B cell (primary cell): ENCODE measurements at regions not wholly inside any gene's neighbourhood (a gene's known extent, or its start where the extent isn't known, plus 50 kb on each side); places are given as distances from the start of the nearest gene placed in this dataset.

Source experiments
- EZH2 ChIP-seq: IDR thresholded peaks from 2 replicates; pipeline ENCODE4 v1.6.1; 2012; ENCODE audit warnings: borderline replicate concordance, low read depth, mild to moderate bottlenecking, moderate library complexity, low read length; ENCODE audit not compliant: insufficient read depth, poor library complexity, severe bottlenecking
- TF ChIP-seq, protein P1 (sequence below): fragments of 200-600 bp; IDR thresholded peaks from one replicate; pipeline ENCODE4 v1.8.0; 2022; ENCODE audit warnings: antibody characterized with exemption, mild to moderate bottlenecking

DNA sequence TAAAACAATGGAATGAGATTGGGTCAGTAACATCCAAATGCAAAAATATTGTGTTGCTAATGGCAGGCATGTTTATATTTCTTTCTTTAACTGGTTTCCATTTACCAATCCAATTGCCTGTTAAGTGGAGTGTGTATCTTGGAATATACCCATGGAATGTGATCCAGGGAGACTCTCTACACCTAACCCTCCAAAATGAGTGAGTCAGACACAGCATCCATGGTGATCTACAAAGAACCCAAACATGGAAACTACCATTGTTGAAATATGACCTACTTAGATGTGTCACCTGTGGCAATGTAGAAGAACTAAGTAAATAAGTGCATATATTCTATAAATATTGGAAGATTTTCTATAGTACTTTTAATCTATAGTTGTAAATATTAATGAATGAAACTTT, 110.3 kb downstream of the AREG start:
- TF ChIP-seq, protein P1, sequence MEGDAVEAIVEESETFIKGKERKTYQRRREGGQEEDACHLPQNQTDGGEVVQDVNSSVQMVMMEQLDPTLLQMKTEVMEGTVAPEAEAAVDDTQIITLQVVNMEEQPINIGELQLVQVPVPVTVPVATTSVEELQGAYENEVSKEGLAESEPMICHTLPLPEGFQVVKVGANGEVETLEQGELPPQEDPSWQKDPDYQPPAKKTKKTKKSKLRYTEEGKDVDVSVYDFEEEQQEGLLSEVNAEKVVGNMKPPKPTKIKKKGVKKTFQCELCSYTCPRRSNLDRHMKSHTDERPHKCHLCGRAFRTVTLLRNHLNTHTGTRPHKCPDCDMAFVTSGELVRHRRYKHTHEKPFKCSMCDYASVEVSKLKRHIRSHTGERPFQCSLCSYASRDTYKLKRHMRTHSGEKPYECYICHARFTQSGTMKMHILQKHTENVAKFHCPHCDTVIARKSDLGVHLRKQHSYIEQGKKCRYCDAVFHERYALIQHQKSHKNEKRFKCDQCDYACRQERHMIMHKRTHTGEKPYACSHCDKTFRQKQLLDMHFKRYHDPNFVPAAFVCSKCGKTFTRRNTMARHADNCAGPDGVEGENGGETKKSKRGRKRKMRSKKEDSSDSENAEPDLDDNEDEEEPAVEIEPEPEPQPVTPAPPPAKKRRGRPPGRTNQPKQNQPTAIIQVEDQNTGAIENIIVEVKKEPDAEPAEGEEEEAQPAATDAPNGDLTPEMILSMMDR, result no peak
- TF ChIP-seq EZH2, result no peak
